Coronary artery (tissue), 2 donors: ENCODE measurements at regions not wholly inside any gene's neighbourhood (a gene's known extent, or its start where the extent isn't known, plus 50 kb on each side); places are given as distances from the start of the nearest gene placed in this dataset.

Source experiments
- DNase-seq: peaks from one replicate; pipeline ENCODE4 v3.0.0-alpha.2; 2017; ENCODE audit warnings: low spot score
- H3K27ac ChIP-seq, 2 donors: fragments of 200-600 bp; sonication (generic); one replicate each; pipeline ENCODE4 v1.5.1; 2016 to 2019
- H3K4me3 ChIP-seq: fragments of 200-600 bp; sonication (generic); 2 replicates; pipeline ENCODE4 v1.5.1; 2016; ENCODE audit warnings: mild to moderate bottlenecking, moderate library complexity
- CTCF ChIP-seq: fragments of 200-600 bp; sonication (generic); IDR thresholded peaks from one replicate; pipeline ENCODE4 v1.5.1; 2019; ENCODE audit warnings: antibody characterized with exemption

GRCh38 chr9:126261584-126262356, 64.9 kb upstream of the MVB12B start:
- no peak for TF ChIP-seq CTCF
- no peak overlapping the region for H3K4me3 ChIP-seq
- no peak overlapping the region for H3K27ac ChIP-seq
- DNase-seq, result no peak

GRCh38 chr9:126262738-126263137, 63.9 kb upstream of the MVB12B start:
- TF ChIP-seq CTCF, result no peak
- Histone ChIP-seq H3K27ac (no peak overlapping the region), H3K4me3 (no peak overlapping the region)
- no peak for DNase-seq

- no peak for DNase-seq
- H3K4me3 ChIP-seq, result no peak overlapping the region
- H3K27ac ChIP-seq, result no peak overlapping the region
- no peak for TF ChIP-seq CTCF
These were observed 56.1 kb upstream of the MVB12B start for GRCh38 chr9:126270556-126270955.

GRCh38 chr9:126275386-126276001, 51.1 kb upstream of the MVB12B start:
- Histone ChIP-seq H3K4me3 (no peak overlapping the region), H3K27ac (no peak overlapping the region)
- DNase-seq, result no peak
- no peak for TF ChIP-seq CTCF

- H3K27ac ChIP-seq, result no peak overlapping the region
- DNase-seq, result no peak
- TF ChIP-seq CTCF, result no peak
These were observed 50.4 kb upstream of the MVB12B start for GRCh38 chr9:126276056-126276728.

More at GRCh38 chr9:126276056-126276728, 50.4 kb upstream of the MVB12B start:
- H3K4me3 ChIP-seq, result no peak overlapping the region
